Prostate gland (tissue), 2 donors: ENCODE measurements at regions not wholly inside any gene's neighbourhood (a gene's known extent, or its start where the extent isn't known, plus 50 kb on each side); places are given as distances from the start of the nearest gene placed in this dataset.

Experiments used
- CTCF ChIP-seq, 4 experiments: fragments of 200-600 bp in 2 of 4; fragments of 450-650 bp in 2 of 4; sonication (generic) in 2 of 4; IDR thresholded peaks; 1 replicate in 3 of 4; 2 replicates in 1 of 4; pipeline ENCODE4 v1.5.1; 2016 to 2019; ENCODE audit warnings: antibody characterized with exemption in 4 of 4, mild to moderate bottlenecking in 2 of 4, moderate library complexity in 2 of 4
- POLR2A ChIP-seq: fragments of 450-650 bp; IDR thresholded peaks from one replicate; pipeline ENCODE4 v1.6.1; 2016; ENCODE audit warnings: antibody characterized with exemption, mild to moderate bottlenecking

DNA sequence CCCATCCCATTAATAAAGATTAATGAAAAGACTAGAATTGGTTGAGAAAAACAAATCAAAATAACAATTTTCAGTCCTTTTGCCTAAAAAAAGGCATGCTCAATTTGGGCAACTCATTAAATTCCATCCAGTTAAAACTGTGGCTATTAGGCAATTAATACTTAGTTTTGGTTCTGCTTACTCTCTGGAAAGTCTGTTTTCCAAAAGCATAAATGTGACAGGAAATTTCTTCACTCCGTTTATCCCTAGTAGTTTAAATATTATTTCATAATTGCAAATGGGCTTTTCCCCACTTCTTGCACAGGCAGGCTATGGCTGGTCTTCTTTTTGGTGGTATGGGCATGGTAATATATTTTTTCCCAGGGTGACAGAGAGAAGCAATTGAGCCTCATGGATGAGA, 373.3 kb upstream of the KLF4 start:
- TF ChIP-seq POLR2A: no peak
- TF ChIP-seq CTCF (IDR thresholded peaks at IDR 0.05): no peak
